ENCODE measurements at regions not wholly inside any gene's neighbourhood (a gene's known extent, or its start where the extent isn't known, plus 50 kb on each side); places are given as distances from the start of the nearest gene placed in this dataset.

DNA sequence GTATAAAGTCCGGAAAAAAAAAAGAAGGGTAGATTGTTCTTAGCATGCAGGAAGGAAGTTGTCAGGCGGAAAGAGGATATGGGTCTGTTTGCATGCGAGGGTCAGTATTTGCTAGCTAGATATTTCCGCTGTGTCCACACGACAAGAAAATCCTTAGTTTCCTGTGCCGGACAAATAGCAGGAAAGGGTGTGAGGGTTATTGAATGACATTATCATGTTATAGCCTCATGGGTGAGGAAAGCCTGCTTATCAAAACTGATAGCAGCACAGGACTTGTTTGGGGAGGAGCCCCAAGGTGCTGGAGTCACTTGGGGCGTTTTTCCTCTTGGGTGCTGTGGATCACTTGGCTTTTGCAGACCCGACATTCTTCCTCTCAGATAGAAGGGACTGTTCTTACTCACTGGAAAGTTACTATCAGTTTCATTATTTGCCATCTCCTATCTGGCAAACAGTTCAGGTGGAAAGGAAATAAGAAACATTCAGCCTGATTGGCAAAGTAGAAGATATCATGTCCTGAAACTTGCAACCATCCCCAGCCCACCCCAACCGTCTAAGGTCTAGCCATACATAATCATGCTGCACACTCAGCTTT lies 127.2 kb upstream of the DPH6 start (continued):
- TF ChIP-seq, protein P1, sequence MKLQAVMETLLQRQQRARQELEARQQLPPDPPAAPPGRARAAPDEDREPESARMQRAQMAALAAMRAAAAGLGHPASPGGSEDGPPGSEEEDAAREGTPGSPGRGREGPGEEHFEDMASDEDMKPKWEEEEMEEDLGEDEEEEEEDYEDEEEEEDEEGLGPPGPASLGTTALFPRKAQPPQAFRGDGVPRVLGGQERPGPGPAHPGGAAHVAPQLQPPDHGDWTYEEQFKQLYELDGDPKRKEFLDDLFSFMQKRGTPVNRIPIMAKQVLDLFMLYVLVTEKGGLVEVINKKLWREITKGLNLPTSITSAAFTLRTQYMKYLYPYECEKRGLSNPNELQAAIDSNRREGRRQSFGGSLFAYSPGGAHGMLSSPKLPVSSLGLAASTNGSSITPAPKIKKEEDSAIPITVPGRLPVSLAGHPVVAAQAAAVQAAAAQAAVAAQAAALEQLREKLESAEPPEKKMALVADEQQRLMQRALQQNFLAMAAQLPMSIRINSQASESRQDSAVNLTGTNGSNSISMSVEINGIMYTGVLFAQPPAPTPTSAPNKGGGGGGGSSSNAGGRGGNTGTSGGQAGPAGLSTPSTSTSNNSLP (IDR thresholded peaks at IDR 0.05; ENCODE audit: borderline replicate concordance, low read depth, low read length), result peak; percentile 92
- peak in 1 of 2 experiments; percentile 82; a peak in 2 of 4 replicates for TF ChIP-seq TBL1XR1 (IDR thresholded peaks at IDR 0.05; ENCODE audit: low read length in 2 of 2)
- no peak for TF ChIP-seq POLR2G (IDR thresholded peaks at IDR 0.05; ENCODE audit: low read depth, low read length)
- peak; percentile 41; the same call in 1 of the 2 replicates for TF ChIP-seq KLF16 (IDR thresholded peaks at IDR 0.05)
- TF ChIP-seq, protein P2, sequence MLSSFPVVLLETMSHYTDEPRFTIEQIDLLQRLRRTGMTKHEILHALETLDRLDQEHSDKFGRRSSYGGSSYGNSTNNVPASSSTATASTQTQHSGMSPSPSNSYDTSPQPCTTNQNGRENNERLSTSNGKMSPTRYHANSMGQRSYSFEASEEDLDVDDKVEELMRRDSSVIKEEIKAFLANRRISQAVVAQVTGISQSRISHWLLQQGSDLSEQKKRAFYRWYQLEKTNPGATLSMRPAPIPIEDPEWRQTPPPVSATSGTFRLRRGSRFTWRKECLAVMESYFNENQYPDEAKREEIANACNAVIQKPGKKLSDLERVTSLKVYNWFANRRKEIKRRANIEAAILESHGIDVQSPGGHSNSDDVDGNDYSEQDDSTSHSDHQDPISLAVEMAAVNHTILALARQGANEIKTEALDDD (IDR thresholded peaks at IDR 0.05), result peak; percentile 43
- TF ChIP-seq, protein P3, sequence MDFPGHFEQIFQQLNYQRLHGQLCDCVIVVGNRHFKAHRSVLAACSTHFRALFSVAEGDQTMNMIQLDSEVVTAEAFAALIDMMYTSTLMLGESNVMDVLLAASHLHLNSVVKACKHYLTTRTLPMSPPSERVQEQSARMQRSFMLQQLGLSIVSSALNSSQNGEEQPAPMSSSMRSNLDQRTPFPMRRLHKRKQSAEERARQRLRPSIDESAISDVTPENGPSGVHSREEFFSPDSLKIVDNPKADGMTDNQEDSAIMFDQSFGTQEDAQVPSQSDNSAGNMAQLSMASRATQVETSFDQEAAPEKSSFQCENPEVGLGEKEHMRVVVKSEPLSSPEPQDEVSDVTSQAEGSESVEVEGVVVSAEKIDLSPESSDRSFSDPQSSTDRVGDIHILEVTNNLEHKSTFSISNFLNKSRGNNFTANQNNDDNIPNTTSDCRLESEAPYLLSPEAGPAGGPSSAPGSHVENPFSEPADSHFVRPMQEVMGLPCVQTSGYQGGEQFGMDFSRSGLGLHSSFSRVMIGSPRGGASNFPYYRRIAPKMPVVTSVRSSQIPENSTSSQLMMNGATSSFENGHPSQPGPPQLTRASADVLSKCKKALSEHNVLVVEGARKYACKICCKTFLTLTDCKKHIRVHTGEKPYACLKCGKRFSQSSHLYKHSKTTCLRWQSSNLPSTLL (IDR thresholded peaks at IDR 0.05), result no peak
- no peak for TF ChIP-seq DDX20 (tag; IDR thresholded peaks at IDR 0.05; ENCODE audit: low read depth)
- TF ChIP-seq EGR1 (conservative IDR thresholded peaks at IDR 0.05), result no peak
- no peak for TF ChIP-seq NR1H2 (CRISPR knock-in tag; IDR thresholded peaks at IDR 0.05)
- 0 out of 2 replicates have a peak, but pooled peaks have one; percentile 24 for TF ChIP-seq ZNF384 (IDR thresholded peaks at IDR 0.05; ENCODE audit: low read depth, low read length)
- TF ChIP-seq, protein P4, sequence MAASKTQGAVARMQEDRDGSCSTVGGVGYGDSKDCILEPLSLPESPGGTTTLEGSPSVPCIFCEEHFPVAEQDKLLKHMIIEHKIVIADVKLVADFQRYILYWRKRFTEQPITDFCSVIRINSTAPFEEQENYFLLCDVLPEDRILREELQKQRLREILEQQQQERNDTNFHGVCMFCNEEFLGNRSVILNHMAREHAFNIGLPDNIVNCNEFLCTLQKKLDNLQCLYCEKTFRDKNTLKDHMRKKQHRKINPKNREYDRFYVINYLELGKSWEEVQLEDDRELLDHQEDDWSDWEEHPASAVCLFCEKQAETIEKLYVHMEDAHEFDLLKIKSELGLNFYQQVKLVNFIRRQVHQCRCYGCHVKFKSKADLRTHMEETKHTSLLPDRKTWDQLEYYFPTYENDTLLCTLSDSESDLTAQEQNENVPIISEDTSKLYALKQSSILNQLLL (CRISPR knock-in tag; IDR thresholded peaks at IDR 0.05; ENCODE audit: borderline replicate concordance), result no peak
- TF ChIP-seq ZNF165 (CRISPR knock-in tag; IDR thresholded peaks at IDR 0.05; ENCODE audit: borderline replicate concordance), result no peak
- TF ChIP-seq LEF1 (IDR thresholded peaks at IDR 0.05), result no peak
- TF ChIP-seq ARID1B (IDR thresholded peaks at IDR 0.05), result peak; percentile 85
- TF ChIP-seq BRCA1 (IDR thresholded peaks at IDR 0.05), result no peak
- no peak for TF ChIP-seq BRCA1 (CRISPR knock-in tag; IDR thresholded peaks at IDR 0.05)
- no peak for TF ChIP-seq MED1 (CRISPR knock-in tag; IDR thresholded peaks at IDR 0.05; ENCODE audit: borderline replicate concordance)
- TF ChIP-seq ZNF696 (CRISPR knock-in tag; conservative IDR thresholded peaks at IDR 0.05), result no peak
- no peak for TF ChIP-seq BDP1 (IDR thresholded peaks at IDR 0.05; ENCODE audit: insufficient read depth, insufficient read length)
- TF ChIP-seq, protein P5, sequence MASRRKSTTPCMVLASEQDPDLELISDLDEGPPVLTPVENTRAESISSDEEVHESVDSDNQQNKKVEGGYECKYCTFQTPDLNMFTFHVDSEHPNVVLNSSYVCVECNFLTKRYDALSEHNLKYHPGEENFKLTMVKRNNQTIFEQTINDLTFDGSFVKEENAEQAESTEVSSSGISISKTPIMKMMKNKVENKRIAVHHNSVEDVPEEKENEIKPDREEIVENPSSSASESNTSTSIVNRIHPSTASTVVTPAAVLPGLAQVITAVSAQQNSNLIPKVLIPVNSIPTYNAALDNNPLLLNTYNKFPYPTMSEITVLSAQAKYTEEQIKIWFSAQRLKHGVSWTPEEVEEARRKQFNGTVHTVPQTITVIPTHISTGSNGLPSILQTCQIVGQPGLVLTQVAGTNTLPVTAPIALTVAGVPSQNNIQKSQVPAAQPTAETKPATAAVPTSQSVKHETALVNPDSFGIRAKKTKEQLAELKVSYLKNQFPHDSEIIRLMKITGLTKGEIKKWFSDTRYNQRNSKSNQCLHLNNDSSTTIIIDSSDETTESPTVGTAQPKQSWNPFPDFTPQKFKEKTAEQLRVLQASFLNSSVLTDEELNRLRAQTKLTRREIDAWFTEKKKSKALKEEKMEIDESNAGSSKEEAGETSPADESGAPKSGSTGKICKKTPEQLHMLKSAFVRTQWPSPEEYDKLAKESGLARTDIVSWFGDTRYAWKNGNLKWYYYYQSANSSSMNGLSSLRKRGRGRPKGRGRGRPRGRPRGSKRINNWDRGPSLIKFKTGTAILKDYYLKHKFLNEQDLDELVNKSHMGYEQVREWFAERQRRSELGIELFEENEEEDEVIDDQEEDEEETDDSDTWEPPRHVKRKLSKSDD (conservative IDR thresholded peaks at IDR 0.05; ENCODE audit: low read length), result no peak
